BE2C (cell line): ENCODE measurements at regions not wholly inside any gene's neighbourhood (a gene's known extent, or its start where the extent isn't known, plus 50 kb on each side); places are given as distances from the start of the nearest gene placed in this dataset.

Source experiments
- DNase-seq: peaks from one replicate; pipeline ENCODE4 v3.0.0-alpha.2; 2020
- H3K27me3 ChIP-seq: fragments of 250-450 bp; sonication (Bioruptor Pico); 2 replicates; pipeline ENCODE4 v1.5.1; 2020; ENCODE audit warnings: mild to moderate bottlenecking
- H3K36me3 ChIP-seq: fragments of 250-450 bp; sonication (Bioruptor Pico); 2 replicates; pipeline ENCODE4 v1.5.1; 2020; ENCODE audit warnings: mild to moderate bottlenecking
- H3K4me1 ChIP-seq: fragments of 250-450 bp; sonication (Bioruptor Pico); 2 replicates; pipeline ENCODE4 v1.5.1; 2020
- H3K4me3 ChIP-seq: 2 replicates; pipeline ENCODE4 v1.5.1; 2011; ENCODE audit warnings: low read depth, low read length
- H3K9me3 ChIP-seq: fragments of 250-450 bp; sonication (Bioruptor Pico); 2 replicates; pipeline ENCODE4 v1.5.1; 2020
- TF ChIP-seq, protein P1 (sequence below): IDR thresholded peaks from 2 replicates; pipeline ENCODE4 v1.5.1; 2012; ENCODE audit warnings: mild to moderate bottlenecking, low read depth, low read length

DNA sequence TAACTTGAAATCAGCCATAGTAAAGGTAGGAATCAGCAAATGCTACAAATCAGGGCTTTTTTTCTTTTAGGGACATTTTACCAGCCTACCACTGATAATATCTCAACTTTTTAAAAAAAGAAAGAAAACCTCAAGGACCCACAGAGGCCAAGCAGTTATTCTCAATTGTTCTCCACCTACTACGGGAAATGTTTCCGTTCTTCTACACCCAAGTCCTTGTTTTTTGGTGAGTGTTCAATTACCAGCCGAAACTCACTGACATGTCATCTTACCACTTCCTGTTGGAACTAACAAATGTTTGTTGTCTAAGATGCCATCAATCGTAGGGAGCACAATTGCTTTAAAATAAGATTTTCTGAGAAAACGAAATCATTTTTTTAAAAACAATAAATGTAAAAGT, 50.2 kb upstream of the CDK1 start:
- peaks cover 46% of the 10 kb centered on the region for H3K27me3 ChIP-seq
- TF ChIP-seq, protein P1, sequence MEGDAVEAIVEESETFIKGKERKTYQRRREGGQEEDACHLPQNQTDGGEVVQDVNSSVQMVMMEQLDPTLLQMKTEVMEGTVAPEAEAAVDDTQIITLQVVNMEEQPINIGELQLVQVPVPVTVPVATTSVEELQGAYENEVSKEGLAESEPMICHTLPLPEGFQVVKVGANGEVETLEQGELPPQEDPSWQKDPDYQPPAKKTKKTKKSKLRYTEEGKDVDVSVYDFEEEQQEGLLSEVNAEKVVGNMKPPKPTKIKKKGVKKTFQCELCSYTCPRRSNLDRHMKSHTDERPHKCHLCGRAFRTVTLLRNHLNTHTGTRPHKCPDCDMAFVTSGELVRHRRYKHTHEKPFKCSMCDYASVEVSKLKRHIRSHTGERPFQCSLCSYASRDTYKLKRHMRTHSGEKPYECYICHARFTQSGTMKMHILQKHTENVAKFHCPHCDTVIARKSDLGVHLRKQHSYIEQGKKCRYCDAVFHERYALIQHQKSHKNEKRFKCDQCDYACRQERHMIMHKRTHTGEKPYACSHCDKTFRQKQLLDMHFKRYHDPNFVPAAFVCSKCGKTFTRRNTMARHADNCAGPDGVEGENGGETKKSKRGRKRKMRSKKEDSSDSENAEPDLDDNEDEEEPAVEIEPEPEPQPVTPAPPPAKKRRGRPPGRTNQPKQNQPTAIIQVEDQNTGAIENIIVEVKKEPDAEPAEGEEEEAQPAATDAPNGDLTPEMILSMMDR: no peak
- no peaks in the 10 kb centered on the region for H3K4me1 ChIP-seq
- H3K9me3 ChIP-seq: no peaks in the 10 kb centered on the region
- H3K4me3 ChIP-seq: no peak overlapping the region
- no peaks in the 10 kb centered on the region for H3K36me3 ChIP-seq
- no peak for DNase-seq

DNA sequence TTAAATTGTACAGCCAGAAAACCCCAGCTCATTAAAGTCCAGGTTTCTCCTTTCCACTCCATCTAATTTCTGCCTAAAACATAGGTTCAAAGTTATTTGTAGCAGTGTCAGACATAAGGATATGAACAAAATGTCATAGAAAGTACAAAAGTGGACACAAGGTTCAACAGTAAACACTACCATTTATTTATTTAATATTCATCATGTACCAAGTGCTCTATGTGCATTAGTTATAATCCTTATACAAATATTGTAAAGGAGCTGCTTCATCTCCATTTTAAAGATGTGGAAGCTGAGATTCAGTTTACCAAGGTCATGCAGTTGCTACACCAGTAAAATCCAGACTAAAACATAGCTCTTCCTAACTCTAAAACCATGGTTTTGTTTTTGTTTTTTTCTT, 52.0 kb upstream of the CDK1 start:
- Histone ChIP-seq H3K4me3 (no peak overlapping the region), H3K4me1 (no peaks in the 10 kb centered on the region), H3K27me3 (peaks cover 28% of the 10 kb centered on the region), H3K9me3 (no peaks in the 10 kb centered on the region), H3K36me3 (no peaks in the 10 kb centered on the region)
- TF ChIP-seq, protein P1: no peak
- DNase-seq: no peak

DNA sequence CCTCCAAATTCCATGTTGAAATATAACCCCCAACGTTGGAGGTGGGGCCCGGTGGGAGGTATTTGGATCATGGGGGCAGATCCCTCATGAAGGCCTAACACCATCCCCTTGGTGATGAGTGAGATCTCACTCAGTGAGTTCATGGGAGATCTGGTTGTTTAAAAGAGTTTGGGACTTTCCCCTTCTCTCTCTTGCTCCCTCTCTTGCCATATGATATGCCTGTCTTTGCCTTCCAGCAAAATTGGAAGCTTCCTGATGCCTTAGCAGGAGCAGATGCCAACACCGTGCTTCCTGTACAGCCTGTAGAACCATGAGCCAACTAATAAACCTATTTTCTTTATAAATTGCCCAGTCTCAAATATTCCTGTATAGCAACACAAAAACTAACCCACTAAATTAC, 55.7 kb upstream of the CDK1 start:
- Histone ChIP-seq H3K4me3 (no peak overlapping the region), H3K4me1 (no peaks in the 10 kb centered on the region), H3K9me3 (no peaks in the 10 kb centered on the region), H3K27me3 (0 out of 2 replicates have a peak, but pooled peaks cover 4% of the 10 kb centered on the region), H3K36me3 (no peaks in the 10 kb centered on the region)
- DNase-seq: no peak
- TF ChIP-seq, protein P1: no peak

DNA sequence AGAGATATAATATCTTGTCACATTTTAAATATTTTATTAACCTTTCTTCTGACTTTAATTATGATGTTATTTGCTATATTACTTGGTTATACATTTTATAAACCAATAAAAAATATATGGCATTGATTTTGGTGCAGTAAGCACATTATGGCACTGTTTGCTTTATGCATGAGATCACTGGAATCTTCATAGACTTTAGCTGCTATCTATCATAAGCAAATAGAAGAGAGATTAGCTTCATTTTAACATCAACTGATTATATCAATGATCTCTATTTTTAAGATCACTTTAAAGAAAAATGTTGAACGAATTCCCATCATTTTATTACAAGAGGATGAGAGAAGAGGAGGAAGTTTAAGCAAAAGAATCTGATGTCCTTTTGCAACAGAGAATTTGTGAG, 58.6 kb upstream of the CDK1 start:
- no peak overlapping the region for H3K4me3 ChIP-seq
- no peaks in the 10 kb centered on the region for H3K9me3 ChIP-seq
- no peak for DNase-seq
- H3K4me1 ChIP-seq: no peaks in the 10 kb centered on the region
- TF ChIP-seq, protein P1: no peak
- no peaks in the 10 kb centered on the region for H3K27me3 ChIP-seq
- H3K36me3 ChIP-seq: no peaks in the 10 kb centered on the region

DNA sequence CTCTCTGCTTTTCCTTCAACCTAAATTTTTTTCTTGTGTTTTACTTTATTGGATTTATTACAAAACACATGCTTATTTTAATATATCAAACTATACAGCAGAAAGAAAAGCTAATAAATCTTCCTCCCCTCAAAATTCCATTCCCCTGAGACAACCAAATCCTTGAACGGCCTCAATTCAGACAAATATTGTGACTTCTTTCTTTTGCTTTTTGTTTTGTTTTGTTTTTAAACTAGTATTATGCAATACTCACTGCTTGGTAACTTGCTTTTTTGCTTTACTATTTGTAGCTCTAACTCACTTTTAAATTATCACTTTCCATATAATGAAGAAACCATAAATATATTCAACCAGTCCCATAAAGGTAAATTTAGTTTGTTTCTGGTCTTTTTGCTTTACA, 59.4 kb upstream of the CDK1 start:
- no peak for DNase-seq
- Histone ChIP-seq H3K36me3 (no peaks in the 10 kb centered on the region), H3K4me1 (no peaks in the 10 kb centered on the region), H3K9me3 (no peaks in the 10 kb centered on the region), H3K27me3 (no peaks in the 10 kb centered on the region), H3K4me3 (no peak overlapping the region)
- TF ChIP-seq, protein P1: no peak

DNA sequence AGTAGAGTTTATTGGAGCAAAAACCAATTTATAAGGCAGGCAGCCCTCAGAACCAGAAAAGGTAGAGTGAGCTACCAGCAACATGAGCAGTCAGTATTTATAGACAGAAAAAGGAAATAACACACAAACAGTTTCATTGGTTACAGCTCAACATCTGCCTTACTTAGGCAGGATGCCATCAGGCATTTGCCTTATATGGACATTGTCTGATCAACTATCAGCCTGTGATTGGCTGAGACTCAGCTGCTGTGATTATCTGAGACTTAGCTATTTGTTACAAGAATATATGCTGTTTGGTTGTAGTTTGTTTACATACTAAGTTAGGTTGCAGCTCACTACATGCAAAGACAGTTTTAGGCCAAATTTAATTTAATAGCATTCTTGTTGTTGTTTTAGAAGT, 60.4 kb upstream of the CDK1 start:
- TF ChIP-seq, protein P1: no peak
- Histone ChIP-seq H3K4me1 (no peaks in the 10 kb centered on the region), H3K9me3 (no peaks in the 10 kb centered on the region), H3K27me3 (no peaks in the 10 kb centered on the region; the same call in 1 of the 2 replicates), H3K36me3 (no peaks in the 10 kb centered on the region), H3K4me3 (no peak overlapping the region)
- no peak for DNase-seq
